Activated CD4-positive, CD25-positive, alpha-beta regulatory T cell treated with anti-CD3 and anti-CD28 coated beads, Interleukin-2, amount 50 U/mL, for 72 hours (primary cell): ENCODE measurements at regions not wholly inside any gene's neighbourhood (a gene's known extent, or its start where the extent isn't known, plus 50 kb on each side); places are given as distances from the start of the nearest gene placed in this dataset.

Source experiments
- DNase-seq: peaks from one replicate; pipeline ENCODE4 v3.0.0; 2021

DNA sequence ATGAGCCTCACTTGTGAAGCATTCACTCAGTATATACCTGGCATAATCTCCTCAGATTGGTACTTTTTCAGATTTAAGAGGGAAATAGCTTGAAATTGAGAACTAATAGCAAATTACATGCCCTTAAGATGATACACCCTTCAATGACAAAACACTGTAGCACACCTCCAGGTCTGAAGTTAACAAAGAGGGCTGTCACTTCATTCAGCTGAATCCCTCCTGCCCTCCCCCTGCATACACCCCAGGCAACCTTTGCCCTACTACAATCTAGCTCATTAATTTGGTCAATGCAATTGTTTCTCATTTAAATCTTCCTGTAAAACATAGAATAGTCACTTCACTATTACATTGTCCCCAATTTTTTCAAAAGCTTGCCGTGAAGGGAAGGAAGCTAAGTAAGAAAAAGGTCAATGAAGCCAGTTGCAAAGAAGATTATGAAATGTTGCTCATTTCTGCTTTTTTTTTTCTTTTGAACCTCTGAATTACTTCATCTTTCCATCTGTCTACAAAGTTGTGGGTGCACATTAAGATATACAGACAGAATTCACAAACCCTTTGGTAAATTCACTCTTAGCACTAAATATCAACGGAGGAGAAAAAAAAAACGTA, 294.8 kb upstream of the PTGER4 start:
- no peak for DNase-seq

DNA sequence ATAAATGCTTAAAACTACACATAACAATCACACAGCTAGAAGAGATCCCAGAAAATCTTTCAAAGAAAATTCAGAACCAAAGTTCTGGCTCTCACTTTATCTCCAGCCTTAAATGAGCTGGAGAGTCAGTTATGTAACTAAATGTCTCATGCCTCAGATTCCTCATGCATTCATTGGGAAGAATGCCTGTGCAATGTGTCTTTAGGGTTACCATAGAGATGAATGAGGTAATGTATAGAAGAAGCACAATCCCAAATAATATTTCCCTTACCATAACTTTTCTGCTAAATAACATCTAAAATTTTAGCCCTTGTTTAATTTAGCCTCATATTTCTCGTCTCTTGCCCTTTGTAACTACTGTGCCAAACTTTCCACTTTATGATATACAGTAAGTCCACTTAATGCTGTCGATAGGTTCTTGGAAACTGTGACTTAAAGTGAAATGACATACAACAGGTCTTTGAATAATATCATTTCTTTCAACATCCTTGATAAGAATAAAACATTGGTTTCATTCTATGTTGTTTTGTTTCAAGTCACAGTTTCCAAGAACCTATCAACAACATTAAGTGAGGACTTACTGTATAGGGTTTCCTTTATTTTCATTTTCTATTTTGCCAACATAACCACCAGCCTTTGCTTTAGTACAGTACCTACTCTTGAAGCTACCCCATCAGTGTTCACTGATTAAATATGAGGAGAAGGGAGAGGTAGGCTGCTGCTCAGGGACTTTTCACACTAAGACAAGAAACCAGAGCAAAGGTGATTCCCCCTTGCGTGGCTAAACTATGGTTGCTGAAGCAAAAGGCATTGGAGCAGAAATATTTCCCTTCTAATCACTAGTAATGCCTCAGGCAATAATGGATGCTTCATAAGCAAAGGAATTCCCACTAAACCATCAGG, 295.7 kb upstream of the PTGER4 start:
- DNase-seq: no peak

DNA sequence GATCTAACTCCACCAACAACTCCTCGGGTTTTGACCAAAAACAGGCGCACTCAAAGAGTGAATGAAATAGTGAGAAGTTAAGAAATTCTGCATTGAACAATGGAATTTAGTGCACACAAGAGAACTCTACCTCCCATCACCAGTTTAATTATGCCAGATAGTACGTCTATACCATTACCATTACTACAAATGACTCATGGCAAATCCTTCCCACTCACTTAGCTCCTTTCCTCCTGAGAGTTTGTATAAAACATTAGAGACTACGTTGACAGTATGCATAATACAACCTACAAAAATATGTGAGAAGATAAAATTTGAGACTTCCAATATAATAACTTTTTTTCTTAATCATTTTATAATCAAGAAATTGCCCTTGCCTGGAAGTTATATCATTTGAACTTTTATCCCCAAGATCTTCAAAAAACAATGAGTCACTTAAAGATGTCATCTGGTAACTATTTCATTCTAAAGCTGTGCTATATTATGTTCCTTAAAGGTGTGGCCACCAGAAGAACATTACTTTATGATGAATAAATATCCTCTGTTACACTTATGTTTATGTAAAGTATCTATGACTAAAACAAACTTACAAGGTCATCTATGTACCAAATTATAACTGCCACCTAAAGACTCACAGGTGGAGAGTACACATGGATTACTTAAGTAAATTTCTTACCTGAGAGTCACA, 297.9 kb upstream of the PTGER4 start:
- DNase-seq: no peak

DNA sequence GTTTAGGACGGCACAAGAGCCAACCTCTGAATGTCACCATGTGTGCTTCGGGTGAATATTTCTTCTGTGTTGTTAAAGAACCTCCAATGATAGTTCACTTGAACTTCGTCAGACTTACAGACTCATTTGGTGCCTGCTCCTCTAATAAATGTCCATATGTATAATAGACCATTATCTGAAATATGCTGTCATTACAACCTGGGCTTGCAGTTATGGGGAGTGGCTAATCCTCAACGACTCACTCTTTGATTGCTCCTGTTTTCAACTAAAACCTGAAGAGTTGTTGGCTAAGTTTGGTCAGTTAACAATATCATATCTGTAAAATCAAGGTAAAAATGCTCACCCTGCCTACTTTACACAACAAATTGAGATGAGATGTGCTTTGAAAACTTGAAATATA, 298.7 kb upstream of the PTGER4 start:
- no peak for DNase-seq

DNA sequence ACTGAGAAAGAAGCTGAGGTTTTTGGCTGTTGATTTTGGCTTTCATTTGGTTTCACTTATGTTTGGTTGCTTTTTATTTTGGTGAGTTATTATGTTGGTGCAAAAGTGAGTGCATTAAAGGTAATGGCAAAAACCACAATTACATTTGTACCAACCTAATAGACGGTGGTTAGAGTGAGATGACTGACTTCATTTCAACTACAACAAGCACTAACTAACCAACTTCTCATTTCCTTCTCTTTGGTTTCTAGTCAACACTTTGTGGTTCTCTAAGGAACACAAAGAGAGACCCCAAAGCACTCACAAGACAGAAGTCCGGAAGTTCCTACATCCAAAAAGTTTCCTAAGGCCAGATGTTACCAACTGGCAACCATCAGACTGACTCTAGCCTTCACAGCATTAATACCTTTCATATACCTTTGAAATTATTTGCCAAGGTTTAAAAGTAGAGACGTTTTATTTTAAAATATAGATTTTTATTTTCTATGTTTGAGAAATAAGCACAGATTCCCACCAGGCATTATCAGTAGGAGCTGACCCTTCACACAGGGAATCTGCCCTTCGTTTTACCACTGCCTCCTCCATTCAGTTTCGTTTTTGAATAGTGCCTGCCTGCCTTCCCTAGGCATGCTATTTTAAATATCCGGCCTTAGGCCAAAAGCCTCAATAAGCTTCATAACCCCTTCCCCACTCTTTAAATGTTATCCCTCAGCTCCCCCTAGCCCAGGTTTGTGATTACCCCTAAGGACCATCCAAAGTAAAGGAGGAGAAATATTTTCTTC, 301.1 kb upstream of the PTGER4 start:
- no peak for DNase-seq

DNA sequence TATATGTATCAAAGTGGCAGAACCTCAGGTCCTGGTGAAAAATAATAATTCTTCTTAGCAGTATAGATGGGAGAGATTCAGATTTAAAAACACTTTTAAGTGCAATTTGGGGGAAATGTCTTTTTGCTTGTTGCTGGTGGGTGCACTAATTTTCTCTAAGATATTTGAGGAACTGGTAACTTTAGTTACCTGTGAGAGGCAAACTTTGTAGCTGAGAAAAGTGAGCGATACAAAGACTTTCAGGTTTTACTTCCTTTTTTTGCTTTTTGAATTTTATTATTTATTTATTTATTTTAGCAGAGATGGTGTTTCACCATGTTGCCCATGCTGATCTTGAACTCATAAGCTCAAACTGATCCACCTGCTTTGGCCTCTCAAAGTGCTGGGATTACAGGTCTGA, 303.1 kb upstream of the PTGER4 start:
- no peak for DNase-seq

DNA sequence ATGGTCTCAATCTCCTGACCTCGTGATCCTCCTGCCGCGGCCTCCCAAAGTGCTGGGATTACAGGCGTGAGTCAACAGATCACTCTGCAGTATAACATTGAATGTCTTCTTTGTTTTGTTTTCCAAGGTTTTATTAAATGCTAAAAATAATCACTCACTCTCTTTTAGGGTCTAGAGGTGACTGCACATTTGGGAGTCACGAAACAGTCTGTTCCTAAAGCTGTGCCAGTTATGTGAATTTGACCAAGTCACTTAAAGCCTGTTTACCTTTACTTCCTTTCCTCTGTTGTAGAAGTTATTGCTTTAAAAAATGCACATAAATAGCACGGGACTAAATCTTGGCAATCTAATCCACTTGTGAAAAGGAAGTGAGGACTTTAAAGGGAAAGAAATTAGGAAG, 304.9 kb upstream of the PTGER4 start:
- DNase-seq: no peak

DNA sequence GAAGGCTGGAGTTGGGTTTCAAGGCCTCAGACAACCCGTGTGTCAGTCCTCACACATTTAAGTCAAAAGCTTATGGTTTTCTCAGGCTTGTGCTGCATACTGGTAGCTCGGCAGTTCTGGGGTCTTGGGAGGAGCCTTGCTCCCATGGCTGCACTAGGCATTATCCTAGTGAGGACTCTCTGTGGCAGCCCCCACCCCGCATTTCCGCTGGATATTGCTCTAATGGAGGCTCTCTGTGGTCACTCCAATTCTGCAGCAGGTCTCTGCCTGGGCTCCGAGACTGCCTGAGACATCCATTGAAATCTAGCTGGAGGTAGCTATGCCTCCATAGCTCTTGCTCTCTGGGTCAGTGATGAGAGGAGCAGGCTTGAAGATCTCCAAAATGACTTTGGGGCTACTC, 311.5 kb upstream of the PTGER4 start:
- no peak for DNase-seq

DNA sequence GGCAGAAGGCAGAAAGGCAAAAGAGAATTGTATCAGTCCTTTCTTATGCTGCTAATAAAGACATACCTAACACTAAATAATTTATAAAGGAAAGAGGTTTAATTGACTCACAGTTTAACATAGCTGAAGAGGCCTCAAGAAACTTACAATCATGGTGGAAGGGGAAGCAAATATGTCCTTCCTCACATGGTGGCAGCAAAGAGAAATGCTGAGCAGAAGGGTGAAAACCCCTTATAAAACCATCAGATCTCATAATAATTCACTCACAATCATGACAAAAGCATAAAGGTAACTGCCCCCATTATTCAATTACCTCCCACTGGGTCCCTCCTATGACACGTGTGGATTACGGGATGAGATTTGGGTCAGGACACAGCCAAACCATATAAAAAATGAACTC, 312.5 kb upstream of the PTGER4 start:
- no peak for DNase-seq

DNA sequence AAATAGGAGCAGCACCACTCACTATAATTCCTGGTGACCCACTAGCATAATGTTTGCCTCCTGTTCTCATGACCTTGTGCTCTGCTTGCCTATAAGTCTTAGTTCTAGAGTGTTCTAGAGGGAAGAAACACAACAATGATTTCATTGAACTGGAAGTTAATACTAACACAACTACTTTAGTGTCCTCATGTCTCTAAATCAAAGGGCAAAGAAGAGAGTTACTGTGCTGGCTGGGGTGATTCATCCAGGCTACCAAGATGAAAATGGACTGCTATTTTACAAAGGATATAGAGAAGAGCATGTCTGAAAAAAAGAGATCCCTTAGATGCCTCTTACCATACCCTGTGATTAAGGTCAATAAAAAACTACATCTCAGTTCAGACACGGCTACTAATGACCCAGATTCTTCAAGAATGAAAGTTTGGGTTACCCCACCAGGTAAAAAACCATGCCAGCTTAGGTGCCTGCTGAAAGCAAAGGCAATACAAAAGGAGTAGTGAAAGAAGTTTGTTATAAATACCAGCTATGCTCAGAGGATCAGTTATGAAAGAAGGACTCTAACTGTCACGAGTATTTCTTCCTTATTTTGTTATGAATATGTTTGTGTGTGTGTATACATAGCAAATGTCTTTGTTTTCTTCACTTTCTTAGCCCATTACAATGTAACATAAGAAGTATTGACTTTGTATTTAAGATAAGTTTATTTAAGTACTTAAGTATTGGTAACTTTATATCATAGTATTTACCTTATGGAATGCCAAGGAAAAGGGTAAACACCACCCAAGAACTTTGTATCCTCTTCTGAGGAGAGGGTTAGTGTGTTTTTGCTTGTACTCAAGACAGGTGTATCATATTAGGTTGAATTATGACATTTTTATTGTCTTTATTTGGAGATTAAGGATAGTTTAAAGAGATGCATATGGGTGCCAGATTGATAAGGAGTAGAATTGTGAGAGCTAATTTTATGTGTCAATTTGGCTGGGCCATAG, 314.1 kb upstream of the PTGER4 start:
- no peak for DNase-seq

DNA sequence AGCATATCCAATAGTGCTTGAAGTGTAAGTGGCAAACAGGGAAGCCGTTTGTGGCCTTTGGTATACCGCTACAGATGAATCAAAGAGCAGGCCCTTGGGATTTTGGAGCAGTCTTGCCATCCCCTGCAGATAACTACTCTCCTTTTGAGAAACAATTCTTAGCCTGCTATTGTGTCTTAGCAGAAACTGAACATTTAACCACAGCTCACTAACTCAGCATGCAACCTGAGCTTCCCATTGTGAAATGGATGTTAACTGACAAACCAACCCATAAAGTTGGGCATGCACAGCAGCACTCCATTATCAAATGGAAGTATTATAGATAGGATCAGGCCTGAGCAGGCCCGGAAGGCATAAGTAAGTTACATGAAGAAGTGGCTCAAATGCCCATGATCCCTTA, 315.3 kb upstream of the PTGER4 start:
- no peak for DNase-seq

DNA sequence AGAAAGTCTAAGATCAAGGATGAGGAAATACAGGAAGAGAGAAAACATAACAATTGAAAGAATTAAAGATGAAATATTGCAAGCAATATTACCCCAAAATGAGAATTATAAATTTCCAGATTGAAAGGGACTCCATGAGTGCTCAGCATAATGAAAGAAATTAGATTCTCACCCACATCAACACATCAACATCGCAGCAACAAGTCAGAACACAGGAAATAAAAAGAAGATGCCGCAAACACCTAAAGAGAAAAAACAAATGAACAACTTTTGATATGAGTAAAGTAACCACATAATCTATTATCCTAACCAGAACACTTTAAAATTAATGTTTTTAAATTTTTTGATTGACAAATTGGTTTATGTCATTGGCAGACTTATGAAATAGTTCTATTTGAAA, 318.3 kb upstream of the PTGER4 start:
- no peak for DNase-seq

DNA sequence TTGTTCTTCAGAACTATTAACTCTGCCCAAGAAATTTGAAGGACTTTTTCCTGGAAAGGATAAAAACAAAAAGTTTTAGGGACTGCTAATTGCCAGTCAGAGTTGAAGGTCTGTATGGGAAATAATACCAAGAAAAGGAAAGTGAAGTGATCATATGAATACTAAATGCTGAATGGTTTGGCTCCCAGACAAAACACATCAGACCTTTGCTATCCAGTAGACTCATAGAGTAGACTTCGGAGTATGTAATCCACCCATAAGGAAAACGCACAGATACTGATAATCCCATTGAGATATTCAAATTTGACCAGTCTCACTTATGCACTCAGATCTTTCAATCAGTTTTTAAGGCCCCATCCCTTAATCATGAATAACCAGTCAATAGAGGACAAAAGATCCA, 319.0 kb upstream of the PTGER4 start:
- DNase-seq: no peak

DNA sequence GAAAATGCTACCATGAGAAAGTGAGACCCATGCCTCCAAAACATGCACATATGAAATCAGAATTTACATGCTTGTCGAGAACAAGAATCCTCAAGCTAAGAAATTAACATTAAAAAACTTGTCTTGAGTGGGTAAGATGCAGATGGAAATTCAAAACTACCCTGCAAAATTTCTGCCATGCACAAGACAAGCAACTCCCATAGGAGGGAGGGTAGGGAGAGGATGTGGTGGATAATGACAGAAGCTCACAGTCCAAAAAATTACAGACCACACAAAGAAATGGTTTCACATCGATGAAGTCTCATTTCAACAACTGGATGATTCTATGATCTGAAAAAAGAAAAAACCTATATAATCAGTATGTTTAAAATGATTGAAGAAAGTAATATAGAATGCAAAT, 319.9 kb upstream of the PTGER4 start:
- no peak for DNase-seq

DNA sequence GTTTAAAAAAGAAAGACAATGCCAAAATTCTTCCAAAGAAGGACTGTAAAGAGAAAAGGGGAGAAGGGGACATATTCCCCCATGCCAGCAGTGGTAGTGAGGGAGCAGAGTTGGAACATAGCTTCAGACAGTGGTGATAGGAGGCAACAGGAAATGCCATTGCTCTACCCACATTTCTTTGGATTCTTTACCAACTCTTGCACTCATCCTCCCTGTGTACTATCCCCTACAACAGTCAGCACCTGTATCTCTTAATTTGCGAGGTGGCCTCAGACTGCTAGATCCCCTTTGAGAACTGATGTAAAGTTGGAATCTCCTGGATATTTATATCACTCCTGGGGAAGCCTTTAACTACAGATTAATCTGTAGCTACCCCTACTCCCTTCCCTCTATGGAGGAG, 320.6 kb upstream of the PTGER4 start:
- no peak for DNase-seq

DNA sequence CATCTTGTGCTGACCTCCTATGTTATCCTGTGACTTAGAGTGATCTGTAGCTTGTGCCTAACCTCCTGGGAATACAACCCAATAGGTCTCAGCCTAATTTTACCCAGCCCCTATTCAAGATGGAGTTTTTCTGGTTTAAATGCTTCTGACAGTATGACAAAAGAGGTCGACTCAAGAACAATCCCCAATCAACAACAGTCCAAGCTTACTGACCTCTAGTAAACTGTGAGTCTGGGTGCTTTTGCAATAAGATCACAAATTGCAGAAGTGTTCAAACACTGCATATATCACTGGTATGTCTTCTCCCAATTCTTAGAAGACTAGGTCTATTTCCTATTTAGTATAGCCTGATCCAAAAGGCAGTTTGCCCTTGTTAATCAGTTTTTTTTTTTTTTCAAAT, 323.5 kb upstream of the PTGER4 start:
- DNase-seq: no peak

DNA sequence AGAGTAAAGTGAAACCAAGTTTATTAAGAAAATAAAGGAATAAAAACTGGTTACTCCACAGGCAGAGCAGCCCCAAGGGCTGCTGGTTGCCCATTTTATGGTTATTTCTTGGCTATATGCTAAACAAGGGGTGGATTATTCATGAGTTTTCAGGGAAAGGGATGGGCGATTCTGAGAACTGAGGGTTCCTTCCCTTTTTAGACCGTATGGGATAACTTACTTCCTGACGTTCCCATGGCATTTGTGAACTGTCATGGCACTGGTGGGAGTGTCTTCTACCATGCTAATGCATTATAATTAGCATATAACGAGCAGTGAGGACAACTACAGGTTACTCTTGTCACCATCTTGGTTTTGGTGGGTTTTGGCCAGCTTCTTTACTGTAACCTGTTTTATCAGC, 323.9 kb upstream of the PTGER4 start:
- DNase-seq: no peak

DNA sequence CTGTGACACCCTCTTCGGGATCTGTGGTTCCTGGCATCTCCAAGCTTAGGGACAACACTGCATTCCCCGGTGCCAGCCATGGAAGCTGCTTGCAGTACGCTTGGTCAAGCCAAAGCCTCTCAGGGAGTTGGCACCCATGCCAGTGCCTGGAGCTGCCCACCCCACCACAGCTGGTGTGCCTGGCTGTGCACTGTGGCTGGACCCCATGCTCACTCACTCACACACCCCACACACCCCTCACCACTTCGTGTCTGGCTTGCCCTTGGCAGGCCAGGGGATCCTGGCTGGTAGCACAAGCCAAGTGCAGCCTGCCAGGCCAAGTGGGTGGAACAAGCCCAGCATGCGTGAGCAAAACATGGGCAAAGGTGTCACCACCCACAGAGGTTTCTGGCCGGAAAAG, 324.5 kb upstream of the PTGER4 start:
- no peak for DNase-seq

DNA sequence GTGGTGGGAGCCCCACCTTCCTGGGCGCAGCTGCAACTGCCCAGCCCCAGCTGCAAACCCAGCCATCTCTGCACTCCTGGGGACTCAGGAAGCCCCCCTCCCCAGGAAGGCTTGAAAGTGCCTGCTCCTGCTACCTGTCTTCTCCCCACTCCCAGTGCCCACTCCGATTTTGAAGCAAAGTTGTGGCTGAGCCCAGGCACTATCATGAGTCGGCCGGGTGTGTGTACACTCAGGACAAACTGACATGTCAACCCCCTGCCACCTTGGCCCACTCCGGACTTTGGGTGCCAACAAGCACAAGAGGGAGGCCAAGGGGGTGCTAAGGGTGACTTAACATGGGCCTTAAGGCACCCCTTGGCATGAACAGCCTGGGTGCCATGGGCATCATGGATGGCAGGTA, 325.5 kb upstream of the PTGER4 start:
- no peak for DNase-seq

DNA sequence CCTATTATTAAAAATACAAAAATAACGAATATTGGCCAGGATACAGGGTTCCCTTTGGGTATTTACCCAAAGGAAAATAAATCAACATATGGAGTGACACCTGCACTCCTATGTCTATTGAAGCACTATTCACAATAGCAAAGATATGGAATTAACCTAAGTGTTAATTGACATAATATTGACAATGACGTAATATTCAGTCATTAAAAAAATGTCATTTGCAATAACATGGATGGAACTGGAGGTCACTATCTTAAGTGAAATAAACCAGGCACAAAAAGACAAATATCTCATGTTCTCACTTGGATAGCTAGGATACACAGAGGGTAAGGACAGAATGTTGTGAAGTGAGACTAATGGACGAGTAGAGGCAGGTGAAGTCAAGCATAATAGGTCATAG, 326.3 kb upstream of the PTGER4 start:
- DNase-seq: no peak

DNA sequence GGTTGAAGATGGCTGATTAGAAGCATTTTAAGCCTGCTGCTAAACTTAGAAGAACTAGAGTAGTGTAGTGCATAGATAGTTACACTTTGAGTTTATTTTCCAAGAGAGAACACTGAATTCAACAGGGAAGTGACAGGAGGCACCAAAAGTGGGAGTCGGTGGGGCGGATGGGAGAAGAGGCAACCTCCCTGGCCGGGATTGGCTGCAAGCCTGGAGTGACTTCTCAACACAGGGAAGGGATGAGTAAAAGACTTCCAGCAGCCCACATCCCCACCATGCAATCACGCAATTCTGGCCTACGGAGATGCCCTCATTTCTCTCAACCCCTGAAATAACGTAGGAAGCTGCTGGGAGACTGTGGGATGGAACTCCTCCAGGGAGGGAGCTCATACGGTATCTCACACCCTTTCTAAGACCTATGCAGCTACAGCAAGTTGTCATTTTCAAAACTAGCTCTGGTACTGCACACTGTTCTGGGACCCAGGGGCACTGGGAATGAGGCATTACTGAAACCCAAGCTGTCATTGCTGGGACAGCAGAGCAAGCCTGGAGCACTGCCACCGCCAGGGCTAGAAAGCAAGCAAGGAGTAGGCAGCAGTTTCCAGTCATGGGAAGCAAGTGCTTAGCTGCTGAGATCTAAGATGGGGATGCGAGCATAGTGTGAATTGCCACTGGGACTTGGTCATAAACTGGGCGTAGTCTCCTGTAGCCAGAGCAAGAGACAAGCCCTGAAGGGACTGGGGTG, 331.6 kb upstream of the PTGER4 start:
- DNase-seq: no peak
